Uterus (tissue), 2 donors: ENCODE measurements at regions not wholly inside any gene's neighbourhood (a gene's known extent, or its start where the extent isn't known, plus 50 kb on each side); places are given as distances from the start of the nearest gene placed in this dataset.

Experiments used
- CTCF ChIP-seq, 4 experiments: fragments of 200-600 bp in 2 of 4; fragments of 450-650 bp in 2 of 4; sonication (generic) in 2 of 4; IDR thresholded peaks; one replicate each; pipeline ENCODE4 v1.5.1; 2016 to 2019; ENCODE audit warnings: antibody characterized with exemption in 4 of 4, mild to moderate bottlenecking in 2 of 4, moderate library complexity in 1 of 4
- POLR2A ChIP-seq, 2 donors: fragments of 450-650 bp; IDR thresholded peaks; one replicate each; pipeline ENCODE4 v1.6.1; 2016; ENCODE audit warnings: antibody characterized with exemption in 2 of 2, mild to moderate bottlenecking in 1 of 2, moderate library complexity in 1 of 2

- TF ChIP-seq POLR2A (IDR thresholded peaks at IDR 0.05) (no peak), CTCF (IDR thresholded peaks at IDR 0.05) (no peak)
These were observed 393.1 kb upstream of the PIK3C3 start for GRCh38 chr18:41561961-41562360.
